CD4-positive, alpha-beta T cell treated with Interleukin-6 at 100 ng/mL for 8 hours (primary cell): ENCODE measurements at regions not wholly inside any gene's neighbourhood (a gene's known extent, or its start where the extent isn't known, plus 50 kb on each side); places are given as distances from the start of the nearest gene placed in this dataset.

Experiments
- DNase-seq: peaks from one replicate; pipeline ENCODE4 v3.0.0-alpha.2; 2020; ENCODE audit warnings: mixed read lengths, low spot score

DNA sequence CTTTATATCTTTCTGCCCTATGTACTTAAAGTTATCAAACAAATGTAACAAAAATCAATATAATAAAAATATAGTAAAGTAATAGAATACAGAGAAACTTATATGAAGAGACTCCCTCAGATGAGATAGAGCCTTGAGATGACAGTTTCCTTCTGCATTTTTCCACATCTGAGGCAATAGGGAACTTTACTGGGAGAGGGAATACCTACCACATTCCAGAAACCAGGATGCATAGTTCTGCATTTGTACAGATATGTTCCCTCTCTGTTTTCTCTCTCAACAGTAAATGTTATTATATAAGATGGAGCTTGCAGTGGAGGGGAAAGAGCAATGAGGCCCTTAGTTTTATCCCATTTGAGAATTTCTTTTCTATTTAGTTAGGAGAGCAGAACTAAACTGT lies 109.6 kb upstream of the KCNN2 start:
- DNase-seq: no peak

DNA sequence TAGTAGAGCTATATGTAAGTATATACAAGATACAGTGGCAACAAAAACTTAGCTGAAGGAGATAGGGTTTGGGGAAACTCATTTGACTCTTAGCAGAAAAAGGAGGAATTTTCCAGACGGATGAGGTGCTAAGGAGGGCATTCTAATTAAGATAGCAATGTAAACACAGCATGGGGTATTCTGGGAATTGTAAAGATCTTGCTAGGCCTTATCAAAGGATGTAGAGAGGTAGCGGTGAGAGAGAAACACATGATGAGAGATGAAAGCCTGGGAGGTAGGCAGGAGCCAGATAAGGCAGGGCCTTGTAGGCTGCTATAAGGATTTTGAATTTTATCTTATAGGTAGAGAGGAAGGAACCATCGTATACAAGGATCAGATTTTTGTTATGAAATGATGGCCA lies 106.6 kb upstream of the KCNN2 start:
- DNase-seq: no peak

DNA sequence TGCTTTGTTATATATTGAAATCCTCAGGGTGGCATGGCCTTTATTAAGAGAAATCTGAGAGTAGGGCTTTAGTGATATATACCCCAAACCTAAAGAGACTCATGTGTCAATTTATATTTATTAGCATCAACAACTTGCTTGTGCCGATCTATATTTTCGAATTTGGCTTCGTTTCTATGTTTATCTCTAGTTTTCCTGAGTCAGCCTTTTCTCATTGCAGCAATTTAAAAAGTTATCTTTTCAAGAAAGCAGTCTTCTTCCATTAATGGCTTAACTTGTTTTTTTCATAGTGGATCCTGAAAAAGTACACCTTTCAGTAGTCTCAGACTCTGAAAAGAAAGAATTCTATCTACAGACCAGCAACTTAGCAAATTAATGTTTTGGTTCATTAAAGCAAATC lies 99.9 kb upstream of the KCNN2 start:
- no peak for DNase-seq

DNA sequence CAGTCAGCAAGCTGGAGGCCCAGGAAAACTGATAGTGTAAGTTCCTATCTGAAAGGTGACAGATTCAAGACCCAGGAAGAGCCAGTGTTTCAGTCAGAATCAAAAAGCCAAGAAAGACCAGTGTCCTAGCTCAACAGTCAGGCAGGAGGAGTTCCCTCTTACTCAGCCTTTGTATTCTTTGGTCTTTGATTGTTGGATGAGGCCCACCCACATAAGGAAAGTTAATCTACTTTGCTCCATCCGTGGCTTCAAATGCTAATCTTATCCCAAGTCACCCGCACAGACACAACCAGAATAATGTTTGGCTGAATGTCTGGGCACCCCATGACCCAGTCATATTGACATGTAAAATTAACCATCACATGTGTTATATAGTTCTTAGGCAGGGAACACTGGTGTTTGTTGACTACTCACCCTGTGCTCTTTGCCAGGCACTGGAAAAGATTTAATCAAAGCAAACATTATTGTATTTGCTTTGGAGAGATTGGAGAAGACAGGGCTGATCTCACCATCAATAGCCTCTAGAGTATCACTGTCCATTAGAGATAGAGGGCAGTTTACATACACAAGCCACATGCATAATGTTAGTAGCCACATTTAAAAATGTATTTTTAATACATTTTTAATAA lies 96.3 kb upstream of the KCNN2 start:
- no peak for DNase-seq

DNA sequence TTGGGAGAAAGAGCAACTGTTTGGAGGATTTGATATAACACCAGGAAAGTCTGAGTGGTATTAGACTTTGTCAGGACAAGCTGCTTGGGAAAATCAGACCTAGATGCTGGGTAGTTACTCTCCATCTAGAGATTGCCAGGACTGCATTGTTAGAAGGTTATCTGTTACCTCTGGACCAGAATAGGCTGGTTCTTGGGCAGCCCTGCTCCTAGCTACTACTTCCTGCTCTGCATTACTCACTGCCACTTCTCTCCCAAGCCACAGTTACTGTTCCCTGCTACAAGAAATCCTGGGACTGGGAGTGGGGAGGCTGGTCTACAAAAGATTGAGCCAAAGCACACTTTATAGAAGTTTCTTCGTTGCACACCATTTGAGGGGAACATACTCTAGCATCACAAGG lies 95.5 kb upstream of the KCNN2 start:
- DNase-seq: no peak

DNA sequence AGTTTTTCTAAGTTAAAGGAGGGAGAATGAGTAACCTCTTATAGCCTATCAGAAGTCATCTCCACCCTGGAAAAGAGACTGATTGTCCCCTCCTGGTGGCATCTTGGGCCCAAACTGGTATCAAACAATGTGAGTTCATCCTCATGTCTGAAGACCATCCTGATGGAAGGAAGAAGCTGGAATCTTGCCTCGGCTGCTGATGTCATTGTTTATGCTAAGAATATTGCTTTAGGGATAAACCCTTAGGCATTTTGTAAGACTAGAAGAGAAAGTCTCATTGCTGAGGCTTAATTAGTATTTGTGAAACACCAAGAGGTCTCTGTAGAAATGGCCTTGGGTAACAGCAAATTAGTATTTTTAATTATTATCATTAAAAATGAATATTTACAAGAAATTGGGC lies 65.7 kb upstream of the KCNN2 start:
- DNase-seq: no peak

DNA sequence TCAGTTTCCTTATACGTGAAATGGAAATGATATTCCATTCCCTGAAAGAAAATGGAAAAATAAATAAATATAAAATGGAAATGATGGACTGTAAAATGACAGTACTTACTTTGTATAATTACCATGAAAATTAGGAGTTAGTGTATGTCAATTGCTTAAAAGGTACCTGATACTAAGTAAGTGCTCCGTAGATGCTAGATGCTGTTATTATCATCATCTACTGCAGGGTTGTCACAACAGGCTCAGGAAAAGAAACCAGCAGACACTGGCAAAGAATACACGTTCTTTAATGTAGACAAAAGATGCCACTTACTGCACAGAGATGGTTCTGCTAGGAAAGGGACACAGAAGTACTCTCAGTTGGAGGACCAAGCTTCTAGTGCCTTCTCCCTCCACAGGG lies 64.0 kb upstream of the KCNN2 start:
- no peak for DNase-seq

DNA sequence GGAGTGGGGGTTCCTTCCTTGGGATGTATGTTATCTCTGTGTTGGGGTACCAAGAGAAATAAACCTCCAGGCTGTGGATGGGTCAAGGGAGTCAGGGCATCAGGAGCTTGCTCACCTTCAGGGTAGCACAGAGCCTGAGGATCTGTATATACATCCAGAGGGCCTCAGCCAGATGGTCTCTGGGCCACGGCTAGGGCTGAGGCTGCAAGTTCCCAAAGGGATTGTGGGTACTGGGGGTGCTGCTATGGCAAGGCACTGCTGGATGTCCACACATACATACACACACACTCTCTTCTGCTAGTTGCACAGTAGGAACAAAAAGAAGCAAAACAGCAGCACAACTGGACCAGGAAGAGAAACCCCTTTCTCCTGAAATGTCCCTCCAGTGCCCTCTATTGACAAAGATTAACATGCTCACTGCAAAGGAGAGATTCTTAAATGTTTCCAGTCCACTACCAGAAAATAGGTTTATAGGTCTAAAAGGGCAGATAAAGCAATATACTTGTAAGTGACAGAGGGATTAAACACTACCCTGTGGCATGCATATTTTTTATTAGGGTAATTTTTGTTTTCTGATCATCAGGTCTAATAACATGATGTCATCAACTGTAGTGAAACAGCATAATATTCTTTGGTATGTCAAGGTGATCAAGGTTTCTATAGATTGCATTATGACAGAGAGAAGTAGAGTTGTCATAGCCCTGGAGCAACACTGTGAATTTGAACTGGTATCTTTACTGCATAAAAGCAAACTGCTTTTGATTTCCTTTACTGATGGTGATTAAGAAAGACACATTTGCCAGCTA lies 56.3 kb upstream of the KCNN2 start:
- no peak for DNase-seq

DNA sequence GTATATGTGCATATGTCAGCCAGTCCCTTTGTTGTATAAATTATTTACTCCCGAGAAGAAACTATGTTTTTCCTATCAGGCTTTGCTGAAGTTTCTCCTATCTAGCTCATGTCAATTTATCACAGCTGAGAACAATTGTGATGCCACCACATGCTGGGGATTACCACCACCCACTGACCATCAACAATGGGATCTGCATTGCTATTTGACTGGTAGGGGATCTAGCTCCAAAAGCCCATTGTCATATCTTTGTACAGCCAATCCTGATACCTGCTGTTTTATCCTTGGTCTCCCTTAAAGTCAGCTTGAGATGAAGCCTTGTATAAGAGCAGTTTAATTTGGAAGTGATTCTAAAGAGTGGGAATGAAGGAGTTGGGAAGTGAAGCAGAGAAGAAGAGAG lies 53.9 kb upstream of the KCNN2 start:
- DNase-seq: no peak

DNA sequence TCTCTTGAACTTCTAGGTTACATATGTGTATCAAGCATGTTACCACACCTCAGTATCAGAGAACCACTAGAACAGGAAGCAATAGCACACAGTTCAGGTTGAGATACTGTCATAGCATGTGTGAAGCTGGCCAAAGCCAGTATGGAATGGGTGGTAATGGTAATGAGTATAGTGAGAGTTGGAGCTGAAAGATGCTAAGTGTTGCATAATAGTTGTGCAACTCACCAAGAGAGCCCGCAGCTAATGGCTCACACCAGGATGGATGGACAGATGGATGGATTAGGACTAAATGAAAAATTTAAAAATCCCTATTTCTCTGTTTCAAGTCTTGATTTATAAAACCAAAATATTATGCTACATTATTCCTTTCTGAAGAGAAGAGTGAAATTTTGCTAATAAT lies 53.4 kb upstream of the KCNN2 start:
- no peak for DNase-seq

DNA sequence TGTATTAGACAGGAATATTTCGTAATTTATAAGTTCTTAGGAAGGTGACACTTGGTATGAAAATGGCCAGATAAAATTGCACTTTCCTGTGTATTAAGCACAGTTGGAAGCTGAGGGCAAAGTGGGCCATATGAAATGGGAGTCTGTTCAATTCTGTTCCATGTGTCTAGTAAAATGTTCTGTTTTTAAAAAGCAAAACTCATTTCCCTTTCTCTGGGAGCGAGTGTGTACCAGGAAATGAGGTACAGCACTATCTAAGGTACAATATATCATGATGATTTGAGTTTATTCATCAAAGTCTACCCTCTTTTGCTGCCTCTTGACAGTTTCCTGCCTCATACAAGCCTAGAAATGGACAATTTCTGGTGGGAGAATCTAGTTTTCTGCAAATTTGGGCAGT lies 51.2 kb upstream of the KCNN2 start:
- DNase-seq: no peak

DNA sequence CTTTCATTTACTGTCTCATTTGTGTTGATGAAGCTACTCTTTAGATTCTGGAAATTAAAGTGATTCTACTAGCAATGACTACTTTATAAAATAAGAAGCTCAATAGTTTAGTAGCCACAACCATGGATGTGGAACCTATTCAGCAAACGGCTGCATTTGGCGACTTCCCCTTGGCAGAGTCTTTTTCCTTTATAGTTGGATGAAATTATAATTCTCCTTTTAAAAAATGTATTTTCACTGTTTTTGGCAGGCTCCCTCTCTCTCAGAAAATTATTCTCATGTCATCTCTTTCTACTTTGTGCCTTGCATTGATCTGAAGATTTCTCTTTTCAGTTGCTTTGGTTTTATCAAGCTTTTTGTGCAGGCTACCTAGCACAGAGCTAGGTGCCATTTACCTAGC lies 50.6 kb upstream of the KCNN2 start:
- no peak for DNase-seq

DNA sequence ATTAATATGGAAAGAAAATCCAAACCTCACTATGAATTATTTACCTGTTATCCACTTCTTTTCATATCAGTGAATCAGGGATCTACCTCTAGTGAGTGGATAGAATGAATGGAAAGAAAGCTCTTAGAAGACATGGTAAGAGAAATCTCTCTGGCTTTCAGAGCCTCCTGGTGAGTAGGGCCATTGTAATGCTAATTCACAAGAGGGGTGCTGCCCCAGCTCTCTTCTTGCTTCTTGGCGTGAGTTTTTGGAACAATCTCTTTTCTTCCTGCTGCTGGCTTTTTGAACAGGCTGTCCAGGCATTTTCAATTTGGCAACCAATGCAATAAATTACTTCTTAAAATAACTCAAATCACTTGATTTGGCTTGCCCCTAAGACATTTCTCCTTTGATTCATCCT lies 49.9 kb upstream of the KCNN2 start:
- DNase-seq: no peak
